ENCODE measurements at regions not wholly inside any gene's neighbourhood (a gene's known extent, or its start where the extent isn't known, plus 50 kb on each side); places are given as distances from the start of the nearest gene placed in this dataset.

DNA sequence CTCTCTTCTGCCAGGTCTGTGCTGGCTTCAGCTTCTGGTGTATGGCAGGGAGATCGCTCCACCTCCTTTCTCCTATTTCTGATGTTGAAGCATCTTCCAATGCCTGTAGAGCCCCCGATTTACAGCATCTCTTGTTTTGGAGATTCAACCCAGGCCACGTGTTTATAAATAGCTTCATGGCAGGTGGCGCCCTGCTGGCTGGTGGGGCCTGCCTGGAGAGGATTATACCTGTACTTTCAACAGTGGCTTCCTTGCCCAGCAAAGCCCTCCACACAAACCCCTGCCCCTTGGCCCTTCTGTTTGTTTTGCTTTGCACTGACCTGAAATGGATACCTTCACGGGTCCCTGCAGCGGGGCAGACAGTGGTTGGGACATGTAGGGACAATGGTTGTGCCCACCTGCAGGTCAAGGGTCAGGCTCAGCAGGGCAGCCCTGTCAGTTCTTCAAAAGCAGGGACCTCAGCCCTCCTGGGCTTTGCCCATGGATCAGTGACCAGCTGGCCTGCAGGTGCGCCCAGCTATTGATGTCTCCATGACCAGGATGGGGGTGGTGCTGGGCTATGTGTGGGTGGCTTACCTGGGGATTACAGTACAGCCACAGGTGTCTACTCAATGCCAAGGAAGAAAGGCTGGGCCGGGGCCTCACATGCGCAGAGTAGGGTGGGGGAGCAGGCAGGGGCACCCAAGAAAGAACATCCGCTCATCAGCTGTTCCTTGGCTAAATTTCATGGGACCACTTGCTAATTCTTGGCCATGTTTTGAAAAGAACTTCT lies 112.7 kb upstream of the PRR23C start:
- no peak overlapping the region for H2AFZ ChIP-seq (ENCODE audit: low read length)
- no peak overlapping the region for H3K9ac ChIP-seq (ENCODE audit: insufficient read depth, low read depth, low read length)
- CTCF ChIA-PET (ENCODE audit: low intra/inter-chr PET ratio, low total read pairs), result no interaction called here
- in situ Hi-C loops (cut with HindIII; ENCODE audit: extremely low pct_ligation_motif_present, low pct_unique_long_range_greater_than_20kb), result no loop called here
- H3K4me2 ChIP-seq (ENCODE audit: low read depth, low read length), result no peak overlapping the region
- no peak for DNase-seq (ENCODE audit: low spot score)
- H3K27ac ChIP-seq (ENCODE audit: extremely low read length, insufficient read depth, low read length), result no peak overlapping the region
- no peak for ATAC-seq
- H3K79me2 ChIP-seq (ENCODE audit: insufficient read depth, low read length), result no peaks in the 10 kb centered on the region
- WGBS (ENCODE audit: low lambda C conversion rate), result 27% methylated on average over 8 of the region's 10 CpGs
- no TSS peak for BruUV-seq (replicated peaks)
- no peak overlapping the region for H3K4me3 ChIP-seq (replicated peaks in 1 of 3; ENCODE audit: insufficient read depth in 1 of 3, low read depth in 2 of 3, low read length in 3 of 3)
- no peaks in the 10 kb centered on the region for H3K4me1 ChIP-seq (ENCODE audit: insufficient read depth, low read length)
- H3K36me3 ChIP-seq (replicated peaks in 1 of 2; ENCODE audit: control insufficient read depth in 1 of 2, insufficient read depth in 2 of 2, low read length in 2 of 2), result no peaks in the 10 kb centered on the region
- no peaks in the 10 kb centered on the region for H3K9me3 ChIP-seq (ENCODE audit: low read length)
- H3K27me3 ChIP-seq (ENCODE audit: control insufficient read depth in 1 of 2, insufficient read depth in 2 of 2, low read length in 2 of 2), result no peaks in the 10 kb centered on the region
- no peak for FAIRE-seq
- H4K20me1 ChIP-seq (ENCODE audit: insufficient read depth, low read length), result no peaks in the 10 kb centered on the region
- POLR2A ChIA-PET, result no interaction called here
- intact Hi-C loops (cut with micrococcal nuclease; ENCODE audit: unreplicated experiment), result no loop called here
- TF ChIP-seq ZNF644 (CRISPR knock-in tag; IDR thresholded peaks at IDR 0.05; ENCODE audit: low read depth) (no peak), ZFP41 (CRISPR knock-in tag; IDR thresholded peaks at IDR 0.05; ENCODE audit: borderline replicate concordance) (no peak), ESRRA (CRISPR knock-in tag; IDR thresholded peaks at IDR 0.05; ENCODE audit: low read depth) (no peak), ZNF7 (CRISPR knock-in tag; IDR thresholded peaks at IDR 0.05) (no peak), RXRA (CRISPR knock-in tag; IDR thresholded peaks at IDR 0.05) (no peak), HOXD1 (CRISPR knock-in tag; IDR thresholded peaks at IDR 0.05) (no peak), AGO1 (IDR thresholded peaks at IDR 0.05; ENCODE audit: low read depth, low read length, poor library complexity, severe bottlenecking) (no peak), KMT2B (CRISPR knock-in tag; IDR thresholded peaks at IDR 0.05) (no peak), ZNF501 (CRISPR knock-in tag; IDR thresholded peaks at IDR 0.05) (no peak), ZNF709 (CRISPR knock-in tag; IDR thresholded peaks at IDR 0.05) (no peak), GATA4 (IDR thresholded peaks at IDR 0.05; ENCODE audit: borderline replicate concordance, low read depth) (no peak)
- TF ChIP-seq, protein P1, sequence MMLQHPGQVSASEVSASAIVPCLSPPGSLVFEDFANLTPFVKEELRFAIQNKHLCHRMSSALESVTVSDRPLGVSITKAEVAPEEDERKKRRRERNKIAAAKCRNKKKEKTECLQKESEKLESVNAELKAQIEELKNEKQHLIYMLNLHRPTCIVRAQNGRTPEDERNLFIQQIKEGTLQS (CRISPR knock-in tag; IDR thresholded peaks at IDR 0.05), result no peak
- TF ChIP-seq, protein P2, sequence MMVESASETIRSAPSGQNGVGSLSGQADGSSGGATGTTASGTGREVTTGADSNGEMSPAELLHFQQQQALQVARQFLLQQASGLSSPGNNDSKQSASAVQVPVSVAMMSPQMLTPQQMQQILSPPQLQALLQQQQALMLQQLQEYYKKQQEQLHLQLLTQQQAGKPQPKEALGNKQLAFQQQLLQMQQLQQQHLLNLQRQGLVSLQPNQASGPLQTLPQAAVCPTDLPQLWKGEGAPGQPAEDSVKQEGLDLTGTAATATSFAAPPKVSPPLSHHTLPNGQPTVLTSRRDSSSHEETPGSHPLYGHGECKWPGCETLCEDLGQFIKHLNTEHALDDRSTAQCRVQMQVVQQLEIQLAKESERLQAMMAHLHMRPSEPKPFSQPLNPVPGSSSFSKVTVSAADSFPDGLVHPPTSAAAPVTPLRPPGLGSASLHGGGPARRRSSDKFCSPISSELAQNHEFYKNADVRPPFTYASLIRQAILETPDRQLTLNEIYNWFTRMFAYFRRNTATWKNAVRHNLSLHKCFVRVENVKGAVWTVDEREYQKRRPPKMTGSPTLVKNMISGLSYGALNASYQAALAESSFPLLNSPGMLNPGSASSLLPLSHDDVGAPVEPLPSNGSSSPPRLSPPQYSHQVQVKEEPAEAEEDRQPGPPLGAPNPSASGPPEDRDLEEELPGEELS (CRISPR knock-in tag; IDR thresholded peaks at IDR 0.05), result no peak
- TF ChIP-seq, protein P3, sequence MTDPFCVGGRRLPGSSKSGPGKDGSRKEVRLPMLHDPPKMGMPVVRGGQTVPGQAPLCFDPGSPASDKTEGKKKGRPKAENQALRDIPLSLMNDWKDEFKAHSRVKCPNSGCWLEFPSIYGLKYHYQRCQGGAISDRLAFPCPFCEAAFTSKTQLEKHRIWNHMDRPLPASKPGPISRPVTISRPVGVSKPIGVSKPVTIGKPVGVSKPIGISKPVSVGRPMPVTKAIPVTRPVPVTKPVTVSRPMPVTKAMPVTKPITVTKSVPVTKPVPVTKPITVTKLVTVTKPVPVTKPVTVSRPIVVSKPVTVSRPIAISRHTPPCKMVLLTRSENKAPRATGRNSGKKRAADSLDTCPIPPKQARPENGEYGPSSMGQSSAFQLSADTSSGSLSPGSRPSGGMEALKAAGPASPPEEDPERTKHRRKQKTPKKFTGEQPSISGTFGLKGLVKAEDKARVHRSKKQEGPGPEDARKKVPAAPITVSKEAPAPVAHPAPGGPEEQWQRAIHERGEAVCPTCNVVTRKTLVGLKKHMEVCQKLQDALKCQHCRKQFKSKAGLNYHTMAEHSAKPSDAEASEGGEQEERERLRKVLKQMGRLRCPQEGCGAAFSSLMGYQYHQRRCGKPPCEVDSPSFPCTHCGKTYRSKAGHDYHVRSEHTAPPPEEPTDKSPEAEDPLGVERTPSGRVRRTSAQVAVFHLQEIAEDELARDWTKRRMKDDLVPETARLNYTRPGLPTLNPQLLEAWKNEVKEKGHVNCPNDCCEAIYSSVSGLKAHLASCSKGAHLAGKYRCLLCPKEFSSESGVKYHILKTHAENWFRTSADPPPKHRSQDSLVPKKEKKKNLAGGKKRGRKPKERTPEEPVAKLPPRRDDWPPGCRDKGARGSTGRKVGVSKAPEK (CRISPR knock-in tag; IDR thresholded peaks at IDR 0.05; ENCODE audit: borderline replicate concordance), result no peak
- TF ChIP-seq, protein P4, sequence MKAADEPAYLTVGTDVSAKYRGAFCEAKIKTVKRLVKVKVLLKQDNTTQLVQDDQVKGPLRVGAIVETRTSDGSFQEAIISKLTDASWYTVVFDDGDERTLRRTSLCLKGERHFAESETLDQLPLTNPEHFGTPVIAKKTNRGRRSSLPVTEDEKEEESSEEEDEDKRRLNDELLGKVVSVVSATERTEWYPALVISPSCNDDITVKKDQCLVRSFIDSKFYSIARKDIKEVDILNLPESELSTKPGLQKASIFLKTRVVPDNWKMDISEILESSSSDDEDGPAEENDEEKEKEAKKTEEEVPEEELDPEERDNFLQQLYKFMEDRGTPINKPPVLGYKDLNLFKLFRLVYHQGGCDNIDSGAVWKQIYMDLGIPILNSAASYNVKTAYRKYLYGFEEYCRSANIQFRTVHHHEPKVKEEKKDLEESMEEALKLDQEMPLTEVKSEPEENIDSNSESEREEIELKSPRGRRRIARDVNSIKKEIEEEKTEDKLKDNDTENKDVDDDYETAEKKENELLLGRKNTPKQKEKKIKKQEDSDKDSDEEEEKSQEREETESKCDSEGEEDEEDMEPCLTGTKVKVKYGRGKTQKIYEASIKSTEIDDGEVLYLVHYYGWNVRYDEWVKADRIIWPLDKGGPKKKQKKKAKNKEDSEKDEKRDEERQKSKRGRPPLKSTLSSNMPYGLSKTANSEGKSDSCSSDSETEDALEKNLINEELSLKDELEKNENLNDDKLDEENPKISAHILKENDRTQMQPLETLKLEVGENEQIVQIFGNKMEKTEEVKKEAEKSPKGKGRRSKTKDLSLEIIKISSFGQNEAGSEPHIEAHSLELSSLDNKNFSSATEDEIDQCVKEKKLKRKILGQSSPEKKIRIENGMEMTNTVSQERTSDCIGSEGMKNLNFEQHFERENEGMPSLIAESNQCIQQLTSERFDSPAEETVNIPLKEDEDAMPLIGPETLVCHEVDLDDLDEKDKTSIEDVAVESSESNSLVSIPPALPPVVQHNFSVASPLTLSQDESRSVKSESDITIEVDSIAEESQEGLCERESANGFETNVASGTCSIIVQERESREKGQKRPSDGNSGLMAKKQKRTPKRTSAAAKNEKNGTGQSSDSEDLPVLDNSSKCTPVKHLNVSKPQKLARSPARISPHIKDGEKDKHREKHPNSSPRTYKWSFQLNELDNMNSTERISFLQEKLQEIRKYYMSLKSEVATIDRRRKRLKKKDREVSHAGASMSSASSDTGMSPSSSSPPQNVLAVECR (CRISPR knock-in tag; IDR thresholded peaks at IDR 0.05; ENCODE audit: borderline replicate concordance), result no peak
